Cardiac muscle cell (in vitro differentiated cells and primary cell): ENCODE measurements at regions not wholly inside any gene's neighbourhood (a gene's known extent, or its start where the extent isn't known, plus 50 kb on each side); places are given as distances from the start of the nearest gene placed in this dataset.
A peak's percentile ranks its signal among the peaks of the same experiment; 100 is the strongest.

Experiments
- DNase-seq, 2 donors: peaks; one replicate each; pipeline versions ENCODE4 v3.0.0 to v3.0.0-alpha.2; 2010 to 2017; ENCODE audit warnings: low read depth in 1 of 2, low spot score in 1 of 2
- H3K27ac ChIP-seq: fragments of 200-600 bp; sonication (generic); 2 replicates; pipeline ENCODE4 v1.5.1; 2016
- H3K27me3 ChIP-seq: fragments of 200-600 bp; sonication (generic); 2 replicates; pipeline ENCODE4 v1.6.0; 2016; ENCODE audit warnings: control low read depth
- H3K36me3 ChIP-seq: fragments of 200-600 bp; sonication (generic); 2 replicates; pipeline ENCODE4 v1.5.1; 2016; ENCODE audit warnings: control low read depth
- H3K4me1 ChIP-seq: fragments of 200-600 bp; sonication (generic); 2 replicates; pipeline ENCODE4 v1.8.1; 2017; ENCODE audit warnings: low read depth, mild to moderate bottlenecking, mixed run types
- H3K4me3 ChIP-seq: fragments of 200-600 bp; sonication (generic); 2 replicates; pipeline ENCODE4 v1.5.1; 2016; ENCODE audit warnings: mild to moderate bottlenecking
- H3K9me3 ChIP-seq: fragments of 200-600 bp; sonication (generic); 2 replicates; pipeline ENCODE4 v1.5.1; 2017; ENCODE audit warnings: low read depth, mild to moderate bottlenecking, control low read depth
- CTCF ChIP-seq: IDR thresholded peaks from 2 replicates; pipeline ENCODE4 v1.5.1; 2012; ENCODE audit warnings: low read depth, mild to moderate bottlenecking, low read length

GRCh38 chr7:42342381-42342780 is 105.4 kb upstream of the GLI3 start:
- H3K27ac ChIP-seq, result peak overlapping the region; percentile 66
- no peaks in the 10 kb centered on the region for H3K36me3 ChIP-seq
- peaks cover 33% of the 10 kb centered on the region for H3K4me1 ChIP-seq
- H3K9me3 ChIP-seq, result no peaks in the 10 kb centered on the region
- H3K27me3 ChIP-seq, result no peaks in the 10 kb centered on the region
- no peak for TF ChIP-seq CTCF
- no peak overlapping the region for H3K4me3 ChIP-seq
- peak in 1 of 2 donors; percentile 64 for DNase-seq

- DNase-seq, result no peak
- Histone ChIP-seq H3K9me3 (no peaks in the 10 kb centered on the region), H3K27ac (no peak overlapping the region), H3K4me3 (no peak overlapping the region), H3K4me1 (peaks cover 30% of the 10 kb centered on the region), H3K36me3 (no peaks in the 10 kb centered on the region), H3K27me3 (no peaks in the 10 kb centered on the region)
- TF ChIP-seq CTCF, result no peak
These were observed 103.4 kb upstream of the GLI3 start for GRCh38 chr7:42340436-42340835.

- Histone ChIP-seq H3K4me3 (no peak overlapping the region), H3K36me3 (no peaks in the 10 kb centered on the region), H3K9me3 (no peaks in the 10 kb centered on the region), H3K27me3 (no peaks in the 10 kb centered on the region), H3K4me1 (peaks cover 30% of the 10 kb centered on the region), H3K27ac (no peak overlapping the region)
- TF ChIP-seq CTCF, result no peak
- no peak for DNase-seq
These were observed 102.0 kb upstream of the GLI3 start for GRCh38 chr7:42338916-42339540.

DNA sequence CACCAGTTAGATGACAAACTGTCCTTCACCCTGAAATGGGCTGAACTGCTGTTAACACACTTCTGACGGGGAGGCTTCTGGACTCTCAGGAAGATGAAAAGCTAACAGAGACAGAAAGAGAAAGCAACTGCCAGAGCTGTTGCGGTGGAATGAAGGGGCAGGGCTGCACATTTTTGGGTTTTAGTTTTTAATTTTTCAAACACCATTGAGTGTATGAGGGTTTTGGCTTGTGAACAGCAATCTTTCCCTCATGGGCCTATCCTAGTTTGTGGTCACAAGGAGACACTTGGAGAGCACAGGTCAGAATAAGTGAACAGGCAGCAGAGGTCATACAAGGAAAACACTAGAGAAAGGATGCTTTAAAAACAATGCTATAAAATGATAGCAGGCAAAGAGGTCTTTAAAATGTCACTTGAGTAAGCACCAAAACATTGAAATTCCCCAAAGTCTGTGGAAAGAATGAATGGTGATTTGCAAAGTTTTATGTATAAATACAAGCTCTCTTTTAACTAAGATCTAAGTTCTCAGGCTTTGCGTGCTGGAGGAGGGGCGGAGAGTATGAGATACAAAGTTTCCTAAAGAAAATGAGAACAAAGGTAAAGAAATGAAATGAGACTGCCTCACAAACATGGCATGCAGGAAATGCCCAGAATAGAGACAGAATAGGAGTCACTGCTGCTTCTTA is 101.4 kb upstream of the GLI3 start:
- TF ChIP-seq CTCF, result no peak
- H3K9me3 ChIP-seq, result no peaks in the 10 kb centered on the region
- H3K4me3 ChIP-seq, result no peak overlapping the region
- H3K36me3 ChIP-seq, result no peaks in the 10 kb centered on the region
- no peaks in the 10 kb centered on the region for H3K27me3 ChIP-seq
- H3K27ac ChIP-seq, result no peak overlapping the region
- peak in 1 of 2 donors; percentile 56 for DNase-seq
- H3K4me1 ChIP-seq, result peaks cover 29% of the 10 kb centered on the region

DNA sequence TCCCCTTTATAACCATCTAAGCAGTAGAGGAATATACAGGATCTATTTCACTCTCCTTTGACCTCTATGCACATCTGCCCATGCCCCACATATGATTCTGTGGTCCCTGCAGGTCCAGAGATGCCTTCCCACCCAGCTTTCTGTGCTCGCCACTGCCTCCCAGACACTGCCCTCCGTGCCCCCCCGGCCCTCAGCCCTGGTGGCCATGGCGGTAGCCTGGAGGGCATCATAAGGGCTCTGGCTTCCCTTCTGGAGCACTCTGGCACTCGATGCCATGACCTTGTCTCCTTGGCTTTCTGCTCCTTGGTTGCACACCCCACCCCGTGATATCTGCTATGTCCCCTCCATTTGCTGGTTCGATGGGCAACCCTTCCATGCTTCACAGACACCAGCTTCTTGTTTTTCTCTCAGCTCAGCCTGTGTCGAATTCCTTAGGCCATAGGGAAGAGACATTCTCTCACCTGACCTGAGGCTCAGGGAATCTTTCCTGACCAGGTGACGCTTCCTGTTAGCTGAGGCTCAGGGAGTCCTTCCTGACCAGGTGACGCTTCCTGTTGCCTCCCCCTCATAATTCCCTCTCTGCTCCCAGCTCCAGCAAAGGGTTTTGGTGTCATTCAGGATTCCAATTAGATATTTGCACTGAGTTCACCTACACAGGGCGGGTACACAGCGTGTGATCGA is 100.4 kb upstream of the GLI3 start:
- no peak overlapping the region for H3K27ac ChIP-seq
- peaks cover 19% of the 10 kb centered on the region for H3K4me1 ChIP-seq
- DNase-seq, result no peak
- no peak for TF ChIP-seq CTCF
- H3K36me3 ChIP-seq, result no peaks in the 10 kb centered on the region
- H3K9me3 ChIP-seq, result no peaks in the 10 kb centered on the region
- H3K4me3 ChIP-seq, result no peak overlapping the region
- no peaks in the 10 kb centered on the region for H3K27me3 ChIP-seq
